ENCODE measurements at regions not wholly inside any gene's neighbourhood (a gene's known extent, or its start where the extent isn't known, plus 50 kb on each side); places are given as distances from the start of the nearest gene placed in this dataset.

DNA sequence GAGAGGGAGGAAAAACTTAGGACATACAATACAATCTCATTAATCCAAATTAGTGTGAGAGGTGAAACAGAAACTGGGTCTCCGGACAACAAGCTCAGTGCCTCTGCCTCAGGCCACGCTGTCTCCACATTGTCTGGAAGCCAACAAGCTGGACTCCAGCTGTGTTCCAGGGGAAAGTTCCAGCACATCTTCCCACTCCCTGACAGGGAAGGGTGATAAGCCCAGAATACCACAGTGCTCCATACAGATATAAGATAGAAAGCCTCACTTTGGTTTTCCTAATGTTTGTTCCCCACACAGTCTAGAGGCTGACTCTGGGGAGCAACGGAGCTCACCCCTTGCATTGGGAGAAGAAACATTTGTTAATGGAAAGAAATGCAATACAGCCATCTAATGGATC is 117.1 kb upstream of the SPTLC3 start:
- DNase-seq (ENCODE audit: low spot score), result no peak

DNA sequence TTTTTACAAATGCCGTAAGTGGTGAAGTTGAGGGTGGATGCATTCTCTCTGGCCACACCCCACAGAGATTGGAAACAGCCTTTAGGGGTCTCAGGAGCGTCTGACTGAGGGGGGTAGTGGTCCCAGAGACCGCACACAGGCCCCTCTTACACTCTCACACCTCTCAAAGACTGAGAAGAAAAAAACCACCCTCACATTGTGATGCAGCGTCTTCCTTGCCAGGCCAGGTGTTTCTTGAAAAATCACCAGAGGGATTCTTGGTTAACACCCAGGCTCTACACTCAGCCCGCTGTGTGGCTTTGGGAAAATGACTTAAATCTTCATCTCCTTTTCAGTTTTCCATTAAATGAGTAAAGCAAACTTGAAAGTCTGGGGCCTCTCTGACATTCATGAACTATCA is 115.8 kb upstream of the SPTLC3 start:
- DNase-seq (ENCODE audit: low spot score), result no peak

DNA sequence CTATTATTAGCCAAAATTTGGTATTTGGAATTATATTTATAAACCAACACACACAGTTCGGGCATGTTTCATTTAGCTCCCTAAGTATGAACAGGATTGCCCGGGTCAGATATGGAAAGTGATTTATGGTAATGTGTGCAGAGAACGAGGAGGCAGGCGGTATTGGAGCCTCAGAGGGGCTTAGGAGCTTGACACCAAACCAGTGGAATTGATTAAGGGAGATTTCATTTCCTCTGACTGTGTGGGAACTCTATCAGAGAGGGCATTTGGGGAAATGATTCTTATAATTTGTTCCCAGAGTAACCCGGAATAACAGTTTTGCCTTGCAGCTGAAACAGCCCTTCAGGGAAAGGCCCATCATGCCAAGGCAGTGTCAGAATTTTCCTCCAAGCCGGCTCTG is 115.1 kb upstream of the SPTLC3 start:
- DNase-seq (ENCODE audit: low spot score), result no peak

DNA sequence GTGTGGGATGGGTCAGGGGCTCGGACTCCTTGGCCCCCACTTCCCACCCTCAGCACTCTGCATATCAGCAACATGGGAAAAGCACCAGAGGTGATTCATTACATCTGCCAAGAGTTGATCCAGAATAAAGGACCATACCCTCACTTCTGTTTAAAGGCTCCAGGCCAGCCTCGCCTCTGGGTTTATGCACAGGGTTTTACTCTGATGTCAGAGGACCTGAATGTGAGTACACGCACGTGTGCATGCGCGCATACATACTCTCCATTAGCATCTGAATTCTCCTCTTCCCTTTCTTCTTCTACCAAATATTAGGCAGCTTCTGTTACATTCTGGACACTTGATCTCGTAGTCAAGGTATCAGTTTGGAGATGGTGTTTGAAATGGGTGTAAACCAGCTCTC is 114.7 kb upstream of the SPTLC3 start:
- DNase-seq (ENCODE audit: low spot score), result no peak

- no peak for DNase-seq (ENCODE audit: low spot score)
Observed at GRCh38 chr20:12896180-12896579, 112.6 kb upstream of the SPTLC3 start.

- no peak for DNase-seq (ENCODE audit: low spot score)
Observed at GRCh38 chr20:12902992-12903391, 105.8 kb upstream of the SPTLC3 start.

DNA sequence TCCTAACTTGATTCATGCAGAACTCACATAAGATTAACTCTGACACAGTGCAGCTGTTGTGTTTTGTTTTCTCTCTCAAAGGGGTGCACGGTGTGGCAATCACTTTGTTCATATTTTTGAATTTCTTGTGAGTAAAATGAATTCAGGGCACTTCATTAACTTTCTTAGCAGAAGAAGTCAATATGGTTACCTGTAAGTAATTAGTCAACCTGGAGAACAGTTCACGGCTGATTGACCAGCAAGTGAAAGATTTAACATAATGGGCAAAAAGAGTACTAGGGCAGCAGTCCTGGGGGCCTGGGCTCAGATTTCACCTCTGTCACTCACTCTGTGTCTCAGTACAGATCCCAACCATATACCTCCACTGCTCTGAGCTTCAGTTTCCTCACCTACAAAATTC is 102.4 kb upstream of the SPTLC3 start:
- DNase-seq (ENCODE audit: low spot score), result no peak

DNA sequence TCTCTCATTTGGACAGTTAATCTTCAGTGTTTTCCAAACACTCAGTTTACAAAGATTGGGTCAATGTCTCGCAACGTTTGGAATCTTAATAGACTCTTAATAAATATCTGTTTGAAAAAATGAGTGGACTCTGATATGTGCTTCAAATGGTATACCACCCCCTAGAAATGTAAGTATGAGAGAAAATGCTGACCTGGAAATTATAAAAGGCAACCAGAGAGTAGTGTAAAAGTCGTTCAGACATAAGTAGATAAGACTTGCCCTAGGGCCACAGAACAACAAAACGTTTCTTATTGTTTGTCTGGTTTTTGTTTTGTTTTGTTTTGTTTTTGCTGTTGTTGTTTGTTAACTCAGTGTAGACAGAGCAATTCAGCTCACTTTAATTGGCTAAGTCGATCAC is 97.4 kb upstream of the SPTLC3 start:
- DNase-seq (ENCODE audit: low spot score), result no peak

GRCh38 chr20:12913781-12914443 is 94.9 kb upstream of the SPTLC3 start:
- DNase-seq (ENCODE audit: low spot score), result no peak

GRCh38 chr20:12914804-12915203 is 94.0 kb upstream of the SPTLC3 start:
- DNase-seq (ENCODE audit: low spot score), result no peak

DNA sequence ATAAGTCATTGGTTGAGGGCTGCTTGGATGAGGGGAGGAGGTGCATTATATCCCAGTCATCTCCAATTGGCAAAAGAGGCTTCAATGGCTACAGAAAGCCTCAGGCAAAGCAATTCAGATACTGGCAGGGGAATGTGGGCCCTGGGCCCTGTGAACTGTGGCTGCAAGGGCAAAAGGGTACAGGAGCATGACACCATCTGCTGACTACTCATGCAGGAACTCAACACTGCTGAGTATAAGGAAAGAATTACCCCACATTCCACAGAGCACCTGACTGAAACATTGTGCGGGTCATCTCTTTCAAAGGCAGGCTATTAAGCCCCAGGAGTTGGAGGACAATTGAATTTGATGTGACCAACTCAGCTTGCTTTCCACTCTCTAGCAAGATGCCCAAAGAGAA is 92.1 kb upstream of the SPTLC3 start:
- DNase-seq (ENCODE audit: low spot score), result no peak

DNA sequence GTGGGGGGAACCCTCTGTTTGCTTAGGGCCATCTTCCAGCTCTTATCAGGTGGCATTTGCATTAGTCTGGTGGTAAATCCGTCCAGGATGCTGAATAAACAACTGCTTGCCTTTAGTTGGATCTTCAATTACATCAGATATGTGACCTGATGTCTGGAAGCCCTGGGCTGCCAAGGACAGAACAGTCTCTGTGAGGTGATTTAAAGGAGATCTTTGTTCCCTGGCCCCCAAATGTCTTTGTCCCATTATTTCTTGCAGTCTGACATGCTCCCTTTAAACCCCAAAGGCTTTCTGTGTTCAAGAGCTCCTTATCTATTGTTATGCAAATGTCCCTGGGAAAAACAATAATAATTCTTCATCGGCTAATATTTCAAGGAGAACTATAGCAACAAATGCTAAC is 84.6 kb upstream of the SPTLC3 start:
- DNase-seq (ENCODE audit: low spot score), result no peak

- DNase-seq (ENCODE audit: low spot score), result peak; percentile 69
Observed at GRCh38 chr20:12925210-12925755, 83.5 kb upstream of the SPTLC3 start.

- no peak for DNase-seq (ENCODE audit: low spot score)
Observed at GRCh38 chr20:12925863-12926793, 82.6 kb upstream of the SPTLC3 start.

DNA sequence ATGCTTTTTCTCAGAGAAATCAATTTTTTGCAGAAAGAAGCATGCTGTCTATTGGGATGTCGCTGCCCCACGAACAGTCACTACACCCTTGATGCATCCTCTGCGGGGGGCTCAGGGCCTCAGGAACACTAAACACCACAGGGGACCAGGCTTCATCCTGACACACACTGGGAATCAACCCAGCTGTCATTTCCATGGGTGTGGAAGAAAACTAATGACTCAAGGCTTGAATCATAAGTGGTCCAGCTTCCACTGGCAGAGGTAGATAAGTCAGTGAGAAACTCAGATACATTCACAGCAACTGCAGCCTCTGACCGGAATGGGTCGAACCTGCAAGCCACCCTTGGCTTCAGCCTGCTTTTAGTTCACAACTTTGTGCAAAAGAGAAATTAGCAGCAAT is 81.3 kb upstream of the SPTLC3 start:
- DNase-seq (ENCODE audit: low spot score), result no peak

- DNase-seq (ENCODE audit: low spot score), result no peak
Observed at GRCh38 chr20:12928358-12928754, 80.4 kb upstream of the SPTLC3 start.

GRCh38 chr20:12928755-12929401 is 79.9 kb upstream of the SPTLC3 start:
- DNase-seq (ENCODE audit: low spot score), result peak; percentile 45

DNA sequence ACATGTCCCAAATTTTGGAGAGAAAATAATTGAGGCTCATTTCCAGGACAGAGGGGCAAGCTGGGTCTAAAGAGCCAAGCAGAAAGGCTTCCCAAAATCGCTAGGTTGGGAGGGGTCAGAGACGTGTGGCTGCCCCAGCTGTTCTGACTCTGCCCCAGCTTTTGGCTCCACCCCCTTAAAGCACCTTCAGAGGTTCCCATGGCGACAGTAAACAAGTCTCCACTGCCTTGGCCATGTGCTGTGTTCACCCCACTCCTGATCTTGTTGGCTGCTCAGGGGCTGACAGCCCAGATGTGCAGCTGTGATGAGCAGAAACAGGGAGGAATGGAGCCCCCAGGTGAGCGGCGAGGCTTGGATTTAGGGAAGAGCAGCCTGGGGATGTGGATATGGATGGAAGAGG is 72.8 kb upstream of the SPTLC3 start:
- no peak for DNase-seq (ENCODE audit: low spot score)

DNA sequence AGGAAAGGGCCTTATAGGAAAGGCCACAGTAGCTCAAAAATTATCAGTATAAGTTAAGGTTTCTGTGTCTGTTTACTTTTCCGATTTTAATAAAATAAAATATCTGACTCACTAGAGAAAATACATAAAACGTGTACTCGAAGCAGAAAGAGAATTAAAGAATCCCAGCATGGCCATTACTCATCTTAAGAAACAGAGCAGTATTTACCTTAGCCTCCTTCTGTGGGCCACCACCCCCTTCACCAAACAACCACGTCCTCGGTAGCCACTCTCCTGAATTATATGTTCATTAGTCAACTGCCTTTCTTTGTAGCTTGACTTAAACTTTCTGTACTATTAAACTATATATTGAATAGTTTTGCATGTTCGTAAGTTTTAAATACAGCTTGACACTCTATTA is 72.2 kb upstream of the SPTLC3 start:
- no peak for DNase-seq (ENCODE audit: low spot score)

- no peak for DNase-seq (ENCODE audit: low spot score)
Observed at GRCh38 chr20:12941025-12941424, 67.7 kb upstream of the SPTLC3 start.

DNA sequence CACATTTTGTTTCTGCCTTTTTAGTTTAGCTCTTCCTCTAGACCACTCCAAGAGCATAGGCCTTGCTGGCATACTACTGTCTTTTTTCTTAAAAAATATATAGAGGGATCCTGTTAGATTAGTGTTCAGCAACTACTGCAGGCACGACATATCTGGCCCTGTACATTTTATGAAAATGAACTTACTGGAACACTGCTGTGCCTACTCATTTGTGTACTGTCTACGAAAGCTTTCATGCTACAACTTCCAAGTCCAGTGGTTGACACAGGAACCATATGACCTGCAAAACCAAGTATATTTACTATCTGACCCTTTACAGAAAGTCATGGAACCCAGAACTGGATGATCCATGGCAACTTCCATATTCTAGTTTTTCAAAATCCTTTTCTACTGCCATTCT is 66.6 kb upstream of the SPTLC3 start:
- DNase-seq (ENCODE audit: low spot score), result no peak

GRCh38 chr20:12946789-12947188 is 62.0 kb upstream of the SPTLC3 start:
- no peak for DNase-seq (ENCODE audit: low spot score)

DNA sequence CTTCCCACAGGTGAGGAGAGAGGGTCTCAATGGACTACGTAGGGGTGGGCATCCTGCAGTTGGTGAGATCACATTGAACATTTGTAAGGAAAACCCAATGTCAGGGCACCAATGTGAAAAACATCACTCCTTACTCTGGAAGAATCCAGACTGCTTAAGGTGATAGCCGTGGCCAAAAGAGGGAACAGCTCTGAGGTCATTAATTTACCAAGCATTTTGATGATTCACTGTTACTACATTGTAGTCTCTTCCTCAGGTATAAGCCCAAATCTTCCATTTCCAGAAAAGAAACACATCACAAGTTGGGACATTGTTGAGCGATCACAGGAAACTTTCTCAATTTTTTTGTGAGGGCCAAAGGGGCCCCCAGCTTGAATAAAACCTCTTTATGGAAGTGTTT is 61.1 kb upstream of the SPTLC3 start:
- no peak for DNase-seq (ENCODE audit: low spot score)

Data from hepatic stellate cell (primary cell).